PC-3 (cell line): ENCODE measurements at regions not wholly inside any gene's neighbourhood (a gene's known extent, or its start where the extent isn't known, plus 50 kb on each side); places are given as distances from the start of the nearest gene placed in this dataset.

Source experiments
- ATAC-seq: fragments of 200-7000 bp; cut with Tn5 transposase; 2 replicates; pipeline ENCODE4 v1.9.1; 2020; ENCODE audit warnings: mild to moderate bottlenecking, moderate library complexity
- BruUV-seq: library from RNA; stranded (reverse); fragments of 400-500 nt; replicated peaks from 2 replicates; lab custom pipeline; 2021; lab: Mats Ljungman, UMichigan
- CTCF ChIA-PET: fragments of 300-600 bp; sonication (Branson Sonifier 250); formaldehyde crosslinking; loops from one replicate; lab custom pipeline; 2022; ENCODE audit warnings: antibody characterized with exemption; lab: Charles Lee
- POLR2A ChIA-PET: fragments of 300-600 bp; sonication (Branson Sonifier 250); formaldehyde crosslinking; loops from one replicate; lab custom pipeline; 2022; ENCODE audit warnings: antibody characterized with exemption; ENCODE audit not compliant: unreplicated experiment; lab: Charles Lee
- DNase-seq: peaks from one replicate; pipeline ENCODE4 v3.0.0-alpha.2; 2015
- H2AFZ ChIP-seq: fragments of 300-600 bp; sonication (generic); 2 replicates; pipeline ENCODE4 v1.6.0; 2016; ENCODE audit warnings: antibody characterized with exemption, low read length
- H3F3A ChIP-seq: fragments of 300-600 bp; sonication (generic); one replicate; pipeline ENCODE4 v1.6.0; 2017; ENCODE audit warnings: antibody characterized with exemption, low read length, control low read depth, mild to moderate bottlenecking; ENCODE audit not compliant: unreplicated experiment
- H3K27ac ChIP-seq: fragments of 300-600 bp; sonication (generic); 2 replicates; pipeline ENCODE4 v1.5.1; 2016; ENCODE audit warnings: mild to moderate bottlenecking, low read length
- H3K27me3 ChIP-seq: fragments of 300-600 bp; sonication (generic); 2 replicates; pipeline ENCODE4 v1.6.1; 2016; ENCODE audit warnings: low read length, mixed read lengths
- H3K36me3 ChIP-seq: fragments of 300-600 bp; sonication (generic); 2 replicates; pipeline ENCODE4 v1.6.1; 2016; ENCODE audit warnings: low read depth, mixed run types, low read length, mixed read lengths
- H3K4me1 ChIP-seq: fragments of 300-600 bp; sonication (generic); 2 replicates; pipeline ENCODE4 v1.5.1; 2016; ENCODE audit warnings: low read length; ENCODE audit not compliant: insufficient read depth
- H3K4me2 ChIP-seq: fragments of 300-600 bp; sonication (generic); 2 replicates; pipeline ENCODE4 v1.6.0; 2016; ENCODE audit warnings: low read length
- H3K4me3 ChIP-seq: fragments of 300-600 bp; sonication (generic); 2 replicates; pipeline ENCODE4 v1.5.1; 2016; ENCODE audit warnings: mild to moderate bottlenecking, low read length, mixed read lengths
- H3K79me2 ChIP-seq: fragments of 300-600 bp; sonication (generic); 2 replicates; pipeline ENCODE4 v1.6.1; 2017; ENCODE audit warnings: low read length, mixed read lengths
- H3K9ac ChIP-seq: fragments of 300-600 bp; sonication (generic); 2 replicates; pipeline ENCODE4 v1.6.0; 2016; ENCODE audit warnings: mild to moderate bottlenecking, low read length
- H3K9me2 ChIP-seq: fragments of 300-600 bp; sonication (generic); replicated peaks from 2 replicates; pipeline ENCODE4 v1.6.1; 2016; ENCODE audit warnings: mixed run types, low read length, mixed read lengths
- H3K9me3 ChIP-seq: fragments of 300-600 bp; sonication (generic); 2 replicates; pipeline ENCODE4 v1.6.1; 2016; ENCODE audit warnings: low read length, mixed read lengths
- H4K20me1 ChIP-seq: fragments of 300-600 bp; sonication (generic); 2 replicates; pipeline ENCODE4 v1.6.1; 2016; ENCODE audit warnings: low read length, mixed read lengths
- CTCF ChIP-seq: fragments of 300-600 bp; sonication (generic); conservative IDR thresholded peaks from 2 replicates; pipeline ENCODE4 v1.5.1; 2017; ENCODE audit warnings: antibody characterized with exemption, low read depth, mild to moderate bottlenecking, low read length
- EZH2 ChIP-seq: fragments of 300-600 bp; sonication (generic); IDR thresholded peaks from one replicate; pipeline ENCODE4 v1.6.1; 2017; ENCODE audit warnings: antibody characterized with exemption, mild to moderate bottlenecking, low read length; ENCODE audit not compliant: unreplicated experiment
- EZH2phosphoT487 ChIP-seq: fragments of 300-600 bp; sonication (generic); IDR thresholded peaks from 2 replicates; pipeline ENCODE4 v1.6.1; 2018; ENCODE audit warnings: mild to moderate bottlenecking, antibody characterized with exemption, low read length, borderline replicate concordance
- intact Hi-C: fragments of 100-400 bp; cut with micrococcal nuclease; formaldehyde crosslinking; loops from 2 replicates; pipeline ENCODE4 v1.9.0; 2023

- Histone ChIP-seq H3K27ac (no peak overlapping the region), H3K79me2 (no peaks in the 10 kb centered on the region), H3K9me2 (no peaks in the 10 kb centered on the region), H3K36me3 (no peaks in the 10 kb centered on the region), H3K4me3 (no peak overlapping the region), H3K4me1 (no peaks in the 10 kb centered on the region), H3K27me3 (no peaks in the 10 kb centered on the region), H3K9me3 (peaks cover 34% of the 10 kb centered on the region), H3K4me2 (no peak overlapping the region), H3F3A (no peaks in the 10 kb centered on the region), H3K9ac (no peak overlapping the region), H2AFZ (no peak overlapping the region), H4K20me1 (no peaks in the 10 kb centered on the region)
- no TSS peak for BruUV-seq
- no peak for ATAC-seq
- ChIA-PET POLR2A (no interaction called here), CTCF (no interaction called here)
- intact Hi-C loops: no loop called here
- no peak for DNase-seq
- TF ChIP-seq EZH2: no peak
- TF ChIP-seq EZH2phosphoT487: no peak
- no peak for TF ChIP-seq CTCF
These were observed 206.3 kb downstream of the IRX1 start for GRCh38 chr5:3801967-3802366.

GRCh38 chr5:3809455-3809854, 213.8 kb downstream of the IRX1 start:
- DNase-seq: no peak
- no peaks in the 10 kb centered on the region for H3K27me3 ChIP-seq
- H3K79me2 ChIP-seq: no peaks in the 10 kb centered on the region
- H3K4me2 ChIP-seq: no peak overlapping the region
- H3K4me3 ChIP-seq: no peak overlapping the region
- intact Hi-C loops: no loop called here
- H3K36me3 ChIP-seq: no peaks in the 10 kb centered on the region
- no peak for ATAC-seq
- no peaks in the 10 kb centered on the region for H3K4me1 ChIP-seq
- POLR2A ChIA-PET: no interaction called here
- TF ChIP-seq EZH2phosphoT487 (no peak), EZH2 (no peak), CTCF (no peak)
- no TSS peak for BruUV-seq
- H3K27ac ChIP-seq: no peak overlapping the region
- H3K9me3 ChIP-seq: peaks cover 1% of the 10 kb centered on the region; the same call in 1 of the 2 replicates
- CTCF ChIA-PET: no interaction called here
- H4K20me1 ChIP-seq: no peaks in the 10 kb centered on the region
- H3K9ac ChIP-seq: no peak overlapping the region
- no peaks in the 10 kb centered on the region for H3F3A ChIP-seq
- H2AFZ ChIP-seq: no peak overlapping the region
- H3K9me2 ChIP-seq: no peaks in the 10 kb centered on the region

GRCh38 chr5:3811116-3811515, 215.5 kb downstream of the IRX1 start:
- DNase-seq: no peak
- no TSS peak for BruUV-seq
- H3K4me1 ChIP-seq: no peaks in the 10 kb centered on the region

More at GRCh38 chr5:3811116-3811515, 215.5 kb downstream of the IRX1 start:
- Histone ChIP-seq H3K4me3 (no peak overlapping the region), H3K9me2 (no peaks in the 10 kb centered on the region), H2AFZ (no peak overlapping the region), H3K36me3 (no peaks in the 10 kb centered on the region), H3K27me3 (no peaks in the 10 kb centered on the region), H3F3A (no peaks in the 10 kb centered on the region), H3K27ac (no peak overlapping the region), H3K9ac (no peak overlapping the region), H3K79me2 (no peaks in the 10 kb centered on the region), H3K4me2 (no peak overlapping the region), H4K20me1 (no peaks in the 10 kb centered on the region), H3K9me3 (peaks cover 8% of the 10 kb centered on the region; the same call in 1 of the 2 replicates)
- TF ChIP-seq EZH2 (no peak), EZH2phosphoT487 (no peak), CTCF (no peak)
- intact Hi-C loops: no loop called here
- POLR2A ChIA-PET: no interaction called here
- no peak for ATAC-seq
- CTCF ChIA-PET: no interaction called here
